ENCODE measurements at regions not wholly inside any gene's neighbourhood (a gene's known extent, or its start where the extent isn't known, plus 50 kb on each side); places are given as distances from the start of the nearest gene placed in this dataset.
"Not testable (repeated sequence)": the region's sequence is repeated elsewhere in the genome, so short reads cannot be mapped to it uniquely, and the experiment has no call there.

- no peak for DNase-seq (ENCODE audit: low read depth, low spot score)
- POLR2A ChIA-PET: no interaction called here
- Histone ChIP-seq H3K4me2 (ENCODE audit: insufficient read depth, low read length) (no peak overlapping the region), H3K27me3 (ENCODE audit: control insufficient read depth in 2 of 2, insufficient read depth in 2 of 2, low read length in 2 of 2) (peaks cover 0 to 4% of the 10 kb centered on the region in 2 experiments), H3K4me3 (replicated peaks in 1 of 3; ENCODE audit: insufficient read depth in 1 of 3, low read depth in 1 of 3, low read length in 3 of 3) (no peak overlapping the region), H3K79me2 (ENCODE audit: control insufficient read depth, insufficient read depth, low read length) (no peaks in the 10 kb centered on the region), H4K20me1 (replicated peaks; ENCODE audit: control insufficient read depth, extremely low read depth, insufficient read depth, low read length) (no peaks in the 10 kb centered on the region), H3K9me3 (replicated peaks; ENCODE audit: control insufficient read depth, insufficient read depth, low read length) (no peaks in the 10 kb centered on the region), H3K9me1 (replicated peaks; ENCODE audit: control insufficient read depth, extremely low read depth, insufficient read depth, low read length) (no peaks in the 10 kb centered on the region), H2AFZ (ENCODE audit: low read depth, low read length) (no peak overlapping the region), H3K4me1 (ENCODE audit: control insufficient read depth, extremely low read depth, insufficient read depth, low read length) (no peaks in the 10 kb centered on the region), H3K9ac (replicated peaks; ENCODE audit: extremely low read depth, insufficient read depth, low read length) (no peak overlapping the region), H3K36me3 (ENCODE audit: control insufficient read depth in 2 of 2, extremely low read depth in 1 of 2, insufficient read depth in 2 of 2, low read length in 2 of 2) (no peaks in the 10 kb centered on the region), H3K27ac (ENCODE audit: insufficient read depth, low read depth, low read length) (no peak overlapping the region)
- intact Hi-C loops (cut with micrococcal nuclease) (no loop called here), dilution Hi-C loops (cut with MboI; ENCODE audit: extremely low pct_ligation_motif_present, low sequenced_read_pairs) (no loop called here)
- BruUV-seq (replicated peaks): no TSS peak
- FAIRE-seq: no peak
- CTCF ChIA-PET: no interaction called here
- no peak for TF ChIP-seq EZH2 (IDR thresholded peaks at IDR 0.05; ENCODE audit: borderline replicate concordance, low read depth, low read length, severe bottlenecking)
- no peak for TF ChIP-seq JUN (IDR thresholded peaks at IDR 0.05; ENCODE audit: borderline replicate concordance, insufficient read depth, insufficient read length, low read depth)
- TF ChIP-seq MYC (IDR thresholded peaks at IDR 0.05; ENCODE audit: low read depth, low read length): no peak
- no peak for TF ChIP-seq POLR2A (IDR thresholded peaks at IDR 0.05; ENCODE audit: low read depth, low read length)
- TF ChIP-seq FOS (IDR thresholded peaks at IDR 0.05; ENCODE audit: borderline replicate concordance, insufficient read depth, low read length): no peak
- no peak for TF ChIP-seq POLR2AphosphoS5 (IDR thresholded peaks at IDR 0.05; ENCODE audit: insufficient read depth, low read depth, low read length)
- no peak for TF ChIP-seq MAX (IDR thresholded peaks at IDR 0.05; ENCODE audit: insufficient read depth, insufficient read length)
- TF ChIP-seq CTCF (IDR thresholded peaks at IDR 0.05; ENCODE audit: extremely low read depth in 1 of 2, insufficient read depth in 1 of 2, low read depth in 1 of 2, low read length in 2 of 2): no peak
- TF ChIP-seq GATA2 (IDR thresholded peaks at IDR 0.05; ENCODE audit: insufficient read depth, insufficient read length, low read depth, low read length): no peak
These were observed 60.2 kb downstream of the MAFB start for GRCh38 chr20:40628877-40629276.

- H3K9me3 ChIP-seq (replicated peaks; ENCODE audit: control insufficient read depth, insufficient read depth, low read length); POLR2A ChIA-PET; H3K79me2 ChIP-seq (ENCODE audit: control insufficient read depth, insufficient read depth, low read length); H3K9ac ChIP-seq (replicated peaks; ENCODE audit: extremely low read depth, insufficient read depth, low read length); BruUV-seq (replicated peaks); H3K27ac ChIP-seq (ENCODE audit: insufficient read depth, low read depth, low read length); H3K27me3 ChIP-seq (ENCODE audit: control insufficient read depth in 2 of 2, insufficient read depth in 2 of 2, low read length in 2 of 2); dilution Hi-C loops (cut with MboI; ENCODE audit: extremely low pct_ligation_motif_present, low sequenced_read_pairs); H3K4me2 ChIP-seq (ENCODE audit: insufficient read depth, low read length); H3K4me3 ChIP-seq (replicated peaks in 1 of 3; ENCODE audit: insufficient read depth in 1 of 3, low read depth in 1 of 3, low read length in 3 of 3); intact Hi-C loops (cut with micrococcal nuclease); H2AFZ ChIP-seq (ENCODE audit: low read depth, low read length); DNase-seq (ENCODE audit: low read depth, low spot score); H4K20me1 ChIP-seq (replicated peaks; ENCODE audit: control insufficient read depth, extremely low read depth, insufficient read depth, low read length); H3K36me3 ChIP-seq (ENCODE audit: control insufficient read depth in 2 of 2, extremely low read depth in 1 of 2, insufficient read depth in 2 of 2, low read length in 2 of 2); FAIRE-seq; H3K9me1 ChIP-seq (replicated peaks; ENCODE audit: control insufficient read depth, extremely low read depth, insufficient read depth, low read length); H3K4me1 ChIP-seq (ENCODE audit: control insufficient read depth, extremely low read depth, insufficient read depth, low read length); CTCF ChIA-PET: not testable (repeated sequence)
These were observed 70.0 kb downstream of the MAFB start for GRCh38 chr20:40619053-40619452.
